NCI-H226 (cell line): ENCODE measurements at regions not wholly inside any gene's neighbourhood (a gene's known extent, or its start where the extent isn't known, plus 50 kb on each side); places are given as distances from the start of the nearest gene placed in this dataset.

Experiments
- DNase-seq: peaks from one replicate; pipeline ENCODE4 v3.0.0-alpha.2; 2015

- no peak for DNase-seq
These were observed 154.9 kb downstream of the KIF26A start for GRCh38 chr14:104293231-104293841.

GRCh38 chr14:104293851-104294627 is 155.7 kb downstream of the KIF26A start:
- DNase-seq, result no peak

- DNase-seq, result no peak
These were observed 156.2 kb downstream of the KIF26A start for GRCh38 chr14:104294628-104294982.

- no peak for DNase-seq
These were observed 156.7 kb downstream of the KIF26A start for GRCh38 chr14:104294983-104295680.

- DNase-seq, result no peak
These were observed 157.4 kb downstream of the KIF26A start for GRCh38 chr14:104295681-104296387.

GRCh38 chr14:104296388-104297312 is 158.3 kb downstream of the KIF26A start:
- no peak for DNase-seq

- no peak for DNase-seq
These were observed 158.9 kb downstream of the KIF26A start for GRCh38 chr14:104297313-104297704.

GRCh38 chr14:104297721-104298401 is 159.5 kb downstream of the KIF26A start:
- no peak for DNase-seq

- no peak for DNase-seq
These were observed 160.1 kb downstream of the KIF26A start for GRCh38 chr14:104298458-104298857.

- no peak for DNase-seq
These were observed 161.8 kb downstream of the KIF26A start for GRCh38 chr14:104299993-104300761.

- no peak for DNase-seq
These were observed 163.5 kb downstream of the KIF26A start for GRCh38 chr14:104301731-104302460.

- no peak for DNase-seq
These were observed 164.5 kb downstream of the KIF26A start for GRCh38 chr14:104302794-104303405.

GRCh38 chr14:104303705-104304425 is 165.5 kb downstream of the KIF26A start:
- no peak for DNase-seq

GRCh38 chr14:104304451-104305351 is 166.3 kb downstream of the KIF26A start:
- no peak for DNase-seq

- no peak for DNase-seq
These were observed 167.4 kb downstream of the KIF26A start for GRCh38 chr14:104305511-104306449.

- no peak for DNase-seq
These were observed 168.2 kb downstream of the KIF26A start for GRCh38 chr14:104306450-104307040.
